WTC11 (cell line): ENCODE measurements at regions not wholly inside any gene's neighbourhood (a gene's known extent, or its start where the extent isn't known, plus 50 kb on each side); places are given as distances from the start of the nearest gene placed in this dataset.

Experiments
- CREB1 ChIP-seq: sonication (generic); formaldehyde crosslinking; IDR thresholded peaks from 2 replicates; pipeline ENCODE4 v1.8.0; 2023; ENCODE audit warnings: mild to moderate bottlenecking, missing genetic modification reagents
- CREM ChIP-seq: sonication (generic); formaldehyde crosslinking; IDR thresholded peaks from 2 replicates; pipeline ENCODE4 v1.8.1; 2022; ENCODE audit warnings: mild to moderate bottlenecking, missing genetic modification reagents, moderate library complexity
- ELF4 ChIP-seq: sonication (generic); formaldehyde crosslinking; IDR thresholded peaks from 2 replicates; pipeline ENCODE4 v1.8.1; 2022; ENCODE audit warnings: low read depth, mild to moderate bottlenecking, moderate library complexity, missing genetic modification reagents
- ETV6 ChIP-seq: sonication (generic); formaldehyde crosslinking; IDR thresholded peaks from 2 replicates; pipeline ENCODE4 v1.8.1; 2022; ENCODE audit warnings: mild to moderate bottlenecking, missing genetic modification reagents
- MXD4 ChIP-seq: fragments of 250-450 bp; sonication (Bioruptor Pico); IDR thresholded peaks from 2 replicates; pipeline ENCODE4 v1.8.0; 2021; ENCODE audit warnings: mild to moderate bottlenecking, moderate library complexity, borderline replicate concordance
- SMAD4 ChIP-seq: sonication (generic); formaldehyde crosslinking; IDR thresholded peaks from 2 replicates; pipeline ENCODE4 v1.8.0; 2022; ENCODE audit warnings: mild to moderate bottlenecking, missing genetic modification reagents
- ZNF263 ChIP-seq: sonication (generic); formaldehyde crosslinking; IDR thresholded peaks from 2 replicates; pipeline ENCODE4 v1.8.1; 2022; ENCODE audit warnings: low read depth, mild to moderate bottlenecking, moderate library complexity, missing genetic modification reagents
- TF ChIP-seq, protein P1 (sequence below): fragments of 200-600 bp; IDR thresholded peaks from 2 replicates; pipeline ENCODE4 v1.8.0; 2022; ENCODE audit warnings: antibody characterized with exemption
- TF ChIP-seq, protein P2 (sequence below): sonication (generic); formaldehyde crosslinking; IDR thresholded peaks from 2 replicates; pipeline ENCODE4 v1.8.1; 2023; ENCODE audit warnings: mild to moderate bottlenecking, missing genetic modification reagents, moderate library complexity
- TF ChIP-seq, protein P3 (sequence below): sonication (generic); formaldehyde crosslinking; IDR thresholded peaks from 2 replicates; pipeline ENCODE4 v1.8.1; 2023; ENCODE audit warnings: mild to moderate bottlenecking, missing genetic modification reagents, borderline replicate concordance
- TF ChIP-seq, protein P4 (sequence below): sonication (generic); formaldehyde crosslinking; IDR thresholded peaks from 2 replicates; pipeline ENCODE4 v1.8.1; 2022; ENCODE audit warnings: low read depth, mild to moderate bottlenecking, moderate library complexity, missing genetic modification reagents, borderline replicate concordance
- TF ChIP-seq, protein P5 (sequence below): sonication (generic); formaldehyde crosslinking; IDR thresholded peaks from 2 replicates; pipeline ENCODE4 v1.8.0; 2022; ENCODE audit warnings: mild to moderate bottlenecking, missing genetic modification reagents
- TF ChIP-seq, protein P6 (sequence below): sonication (generic); formaldehyde crosslinking; conservative IDR thresholded peaks from 2 replicates; pipeline ENCODE4 v1.8.1; 2022; ENCODE audit warnings: mild to moderate bottlenecking, missing genetic modification reagents
- TF ChIP-seq, protein P7 (sequence below): sonication (generic); formaldehyde crosslinking; IDR thresholded peaks from 2 replicates; pipeline ENCODE4 v1.8.0; 2022; ENCODE audit warnings: mild to moderate bottlenecking, missing genetic modification reagents

DNA sequence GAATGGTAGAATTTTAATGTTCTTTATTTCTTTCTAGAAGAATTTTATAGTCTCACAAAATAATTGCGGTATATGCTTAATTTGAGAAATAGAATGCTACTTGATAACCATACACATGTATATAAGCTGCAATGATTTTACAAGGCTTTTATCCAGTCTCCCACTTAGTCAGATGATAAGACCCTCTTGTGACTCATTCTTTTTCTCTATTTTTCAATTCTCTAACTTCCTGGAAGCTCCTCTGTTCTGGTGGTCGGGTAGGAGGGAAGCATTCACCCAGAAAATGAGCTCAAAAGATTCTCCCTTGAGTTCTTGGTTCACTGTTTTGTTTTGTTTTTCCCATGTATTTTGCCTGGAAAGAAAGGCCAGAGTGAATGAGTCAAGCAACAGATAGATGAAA is 546.6 kb downstream of the INHBA start:
- TF ChIP-seq, protein P1, sequence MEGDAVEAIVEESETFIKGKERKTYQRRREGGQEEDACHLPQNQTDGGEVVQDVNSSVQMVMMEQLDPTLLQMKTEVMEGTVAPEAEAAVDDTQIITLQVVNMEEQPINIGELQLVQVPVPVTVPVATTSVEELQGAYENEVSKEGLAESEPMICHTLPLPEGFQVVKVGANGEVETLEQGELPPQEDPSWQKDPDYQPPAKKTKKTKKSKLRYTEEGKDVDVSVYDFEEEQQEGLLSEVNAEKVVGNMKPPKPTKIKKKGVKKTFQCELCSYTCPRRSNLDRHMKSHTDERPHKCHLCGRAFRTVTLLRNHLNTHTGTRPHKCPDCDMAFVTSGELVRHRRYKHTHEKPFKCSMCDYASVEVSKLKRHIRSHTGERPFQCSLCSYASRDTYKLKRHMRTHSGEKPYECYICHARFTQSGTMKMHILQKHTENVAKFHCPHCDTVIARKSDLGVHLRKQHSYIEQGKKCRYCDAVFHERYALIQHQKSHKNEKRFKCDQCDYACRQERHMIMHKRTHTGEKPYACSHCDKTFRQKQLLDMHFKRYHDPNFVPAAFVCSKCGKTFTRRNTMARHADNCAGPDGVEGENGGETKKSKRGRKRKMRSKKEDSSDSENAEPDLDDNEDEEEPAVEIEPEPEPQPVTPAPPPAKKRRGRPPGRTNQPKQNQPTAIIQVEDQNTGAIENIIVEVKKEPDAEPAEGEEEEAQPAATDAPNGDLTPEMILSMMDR: no peak
- TF ChIP-seq MXD4 (no peak), ETV6 (no peak), ZNF263 (CRISPR knock-in tag) (no peak), CREM (CRISPR knock-in tag) (no peak), CREB1 (CRISPR knock-in tag) (no peak), ELF4 (no peak), SMAD4 (no peak)
- TF ChIP-seq, protein P2, sequence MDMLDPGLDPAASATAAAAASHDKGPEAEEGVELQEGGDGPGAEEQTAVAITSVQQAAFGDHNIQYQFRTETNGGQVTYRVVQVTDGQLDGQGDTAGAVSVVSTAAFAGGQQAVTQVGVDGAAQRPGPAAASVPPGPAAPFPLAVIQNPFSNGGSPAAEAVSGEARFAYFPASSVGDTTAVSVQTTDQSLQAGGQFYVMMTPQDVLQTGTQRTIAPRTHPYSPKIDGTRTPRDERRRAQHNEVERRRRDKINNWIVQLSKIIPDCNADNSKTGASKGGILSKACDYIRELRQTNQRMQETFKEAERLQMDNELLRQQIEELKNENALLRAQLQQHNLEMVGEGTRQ (CRISPR knock-in tag): no peak
- TF ChIP-seq, protein P3, sequence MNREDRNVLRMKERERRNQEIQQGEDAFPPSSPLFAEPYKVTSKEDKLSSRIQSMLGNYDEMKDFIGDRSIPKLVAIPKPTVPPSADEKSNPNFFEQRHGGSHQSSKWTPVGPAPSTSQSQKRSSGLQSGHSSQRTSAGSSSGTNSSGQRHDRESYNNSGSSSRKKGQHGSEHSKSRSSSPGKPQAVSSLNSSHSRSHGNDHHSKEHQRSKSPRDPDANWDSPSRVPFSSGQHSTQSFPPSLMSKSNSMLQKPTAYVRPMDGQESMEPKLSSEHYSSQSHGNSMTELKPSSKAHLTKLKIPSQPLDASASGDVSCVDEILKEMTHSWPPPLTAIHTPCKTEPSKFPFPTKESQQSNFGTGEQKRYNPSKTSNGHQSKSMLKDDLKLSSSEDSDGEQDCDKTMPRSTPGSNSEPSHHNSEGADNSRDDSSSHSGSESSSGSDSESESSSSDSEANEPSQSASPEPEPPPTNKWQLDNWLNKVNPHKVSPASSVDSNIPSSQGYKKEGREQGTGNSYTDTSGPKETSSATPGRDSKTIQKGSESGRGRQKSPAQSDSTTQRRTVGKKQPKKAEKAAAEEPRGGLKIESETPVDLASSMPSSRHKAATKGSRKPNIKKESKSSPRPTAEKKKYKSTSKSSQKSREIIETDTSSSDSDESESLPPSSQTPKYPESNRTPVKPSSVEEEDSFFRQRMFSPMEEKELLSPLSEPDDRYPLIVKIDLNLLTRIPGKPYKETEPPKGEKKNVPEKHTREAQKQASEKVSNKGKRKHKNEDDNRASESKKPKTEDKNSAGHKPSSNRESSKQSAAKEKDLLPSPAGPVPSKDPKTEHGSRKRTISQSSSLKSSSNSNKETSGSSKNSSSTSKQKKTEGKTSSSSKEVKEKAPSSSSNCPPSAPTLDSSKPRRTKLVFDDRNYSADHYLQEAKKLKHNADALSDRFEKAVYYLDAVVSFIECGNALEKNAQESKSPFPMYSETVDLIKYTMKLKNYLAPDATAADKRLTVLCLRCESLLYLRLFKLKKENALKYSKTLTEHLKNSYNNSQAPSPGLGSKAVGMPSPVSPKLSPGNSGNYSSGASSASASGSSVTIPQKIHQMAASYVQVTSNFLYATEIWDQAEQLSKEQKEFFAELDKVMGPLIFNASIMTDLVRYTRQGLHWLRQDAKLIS (CRISPR knock-in tag): no peak
- TF ChIP-seq, protein P4, sequence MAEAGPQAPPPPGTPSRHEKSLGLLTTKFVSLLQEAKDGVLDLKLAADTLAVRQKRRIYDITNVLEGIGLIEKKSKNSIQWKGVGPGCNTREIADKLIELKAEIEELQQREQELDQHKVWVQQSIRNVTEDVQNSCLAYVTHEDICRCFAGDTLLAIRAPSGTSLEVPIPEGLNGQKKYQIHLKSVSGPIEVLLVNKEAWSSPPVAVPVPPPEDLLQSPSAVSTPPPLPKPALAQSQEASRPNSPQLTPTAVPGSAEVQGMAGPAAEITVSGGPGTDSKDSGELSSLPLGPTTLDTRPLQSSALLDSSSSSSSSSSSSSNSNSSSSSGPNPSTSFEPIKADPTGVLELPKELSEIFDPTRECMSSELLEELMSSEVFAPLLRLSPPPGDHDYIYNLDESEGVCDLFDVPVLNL (CRISPR knock-in tag): no peak
- TF ChIP-seq, protein P5, sequence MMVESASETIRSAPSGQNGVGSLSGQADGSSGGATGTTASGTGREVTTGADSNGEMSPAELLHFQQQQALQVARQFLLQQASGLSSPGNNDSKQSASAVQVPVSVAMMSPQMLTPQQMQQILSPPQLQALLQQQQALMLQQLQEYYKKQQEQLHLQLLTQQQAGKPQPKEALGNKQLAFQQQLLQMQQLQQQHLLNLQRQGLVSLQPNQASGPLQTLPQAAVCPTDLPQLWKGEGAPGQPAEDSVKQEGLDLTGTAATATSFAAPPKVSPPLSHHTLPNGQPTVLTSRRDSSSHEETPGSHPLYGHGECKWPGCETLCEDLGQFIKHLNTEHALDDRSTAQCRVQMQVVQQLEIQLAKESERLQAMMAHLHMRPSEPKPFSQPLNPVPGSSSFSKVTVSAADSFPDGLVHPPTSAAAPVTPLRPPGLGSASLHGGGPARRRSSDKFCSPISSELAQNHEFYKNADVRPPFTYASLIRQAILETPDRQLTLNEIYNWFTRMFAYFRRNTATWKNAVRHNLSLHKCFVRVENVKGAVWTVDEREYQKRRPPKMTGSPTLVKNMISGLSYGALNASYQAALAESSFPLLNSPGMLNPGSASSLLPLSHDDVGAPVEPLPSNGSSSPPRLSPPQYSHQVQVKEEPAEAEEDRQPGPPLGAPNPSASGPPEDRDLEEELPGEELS: no peak
- TF ChIP-seq, protein P6, sequence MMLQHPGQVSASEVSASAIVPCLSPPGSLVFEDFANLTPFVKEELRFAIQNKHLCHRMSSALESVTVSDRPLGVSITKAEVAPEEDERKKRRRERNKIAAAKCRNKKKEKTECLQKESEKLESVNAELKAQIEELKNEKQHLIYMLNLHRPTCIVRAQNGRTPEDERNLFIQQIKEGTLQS: no peak
- TF ChIP-seq, protein P7, sequence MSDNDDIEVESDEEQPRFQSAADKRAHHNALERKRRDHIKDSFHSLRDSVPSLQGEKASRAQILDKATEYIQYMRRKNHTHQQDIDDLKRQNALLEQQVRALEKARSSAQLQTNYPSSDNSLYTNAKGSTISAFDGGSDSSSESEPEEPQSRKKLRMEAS (CRISPR knock-in tag): no peak
